Osteoblast (primary cell): ENCODE measurements at regions not wholly inside any gene's neighbourhood (a gene's known extent, or its start where the extent isn't known, plus 50 kb on each side); places are given as distances from the start of the nearest gene placed in this dataset.

Experiments used
- DNase-seq: peaks from one replicate; pipeline ENCODE4 v3.0.0; 2011; ENCODE audit warnings: low spot score, mixed read lengths; ENCODE audit not compliant: insufficient read length; ENCODE audit errors: missing footprints
- H2AFZ ChIP-seq: 2 replicates; pipeline ENCODE4 v1.6.0; 2011; ENCODE audit warnings: mild to moderate bottlenecking, low read length
- H3K27ac ChIP-seq: 2 replicates; pipeline ENCODE4 v1.5.1; 2011; ENCODE audit warnings: mild to moderate bottlenecking, low read depth, low read length, moderate library complexity
- H3K27me3 ChIP-seq: 2 replicates; pipeline ENCODE4 v1.6.0; 2012; ENCODE audit warnings: mild to moderate bottlenecking, control low read depth, inconsistent platforms, low read length, moderate library complexity; ENCODE audit not compliant: insufficient read depth
- H3K36me3 ChIP-seq: 2 replicates; pipeline ENCODE4 v1.5.1; 2011; ENCODE audit warnings: mild to moderate bottlenecking, low read length, control low read depth, moderate library complexity; ENCODE audit not compliant: insufficient read depth
- H3K4me1 ChIP-seq: 2 replicates; pipeline ENCODE4 v1.5.1; 2011; ENCODE audit warnings: mild to moderate bottlenecking, low read length, control low read depth, moderate library complexity; ENCODE audit not compliant: insufficient read depth
- H3K4me2 ChIP-seq: 2 replicates; pipeline ENCODE4 v1.6.0; 2011; ENCODE audit warnings: mild to moderate bottlenecking, low read length; ENCODE audit not compliant: insufficient read depth
- H3K4me3 ChIP-seq: fragments of 200-600 bp; sonication (generic); 3 replicates; pipeline ENCODE4 v1.5.1; 2012; ENCODE audit warnings: mild to moderate bottlenecking, low read length, inconsistent platforms; ENCODE audit not compliant: insufficient read depth
- H3K79me2 ChIP-seq: 2 replicates; pipeline ENCODE4 v1.6.0; 2012; ENCODE audit warnings: mild to moderate bottlenecking, low read length, control low read depth, inconsistent platforms; ENCODE audit not compliant: insufficient read depth
- H3K9me3 ChIP-seq: 2 replicates; pipeline ENCODE4 v1.5.1; 2011; ENCODE audit warnings: low read depth, low read length, control low read depth
- H4K20me1 ChIP-seq: 2 replicates; pipeline ENCODE4 v1.6.0; 2012; ENCODE audit warnings: mild to moderate bottlenecking, low read length, control low read depth; ENCODE audit not compliant: insufficient read depth
- TF ChIP-seq, protein P1 (sequence below): IDR thresholded peaks from 2 replicates; pipeline ENCODE4 v1.5.1; 2011; ENCODE audit warnings: mild to moderate bottlenecking, low read depth, low read length, moderate library complexity; ENCODE audit errors: extremely low read depth

DNA sequence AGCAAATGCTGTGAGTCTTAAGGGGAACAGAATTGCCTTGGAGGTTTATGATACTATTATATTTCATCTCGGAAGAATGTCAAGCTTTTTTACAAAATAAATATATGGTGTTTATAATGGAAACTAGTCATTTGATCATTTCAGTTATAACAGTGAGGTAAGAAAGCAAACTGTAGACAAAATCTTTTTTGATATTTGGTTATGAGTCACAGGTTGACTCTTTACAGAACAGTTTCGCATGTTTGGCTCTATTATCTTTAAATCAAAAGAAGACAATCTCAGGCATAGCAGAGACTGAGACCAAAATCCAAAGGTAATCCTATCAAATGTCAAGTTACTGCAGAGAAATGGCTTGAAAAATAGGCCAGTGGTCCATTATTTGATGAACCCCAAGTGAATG is 490.9 kb upstream of the MDFIC2 start:
- no peak overlapping the region for H3K4me3 ChIP-seq
- no peaks in the 10 kb centered on the region for H3K27me3 ChIP-seq
- no peak overlapping the region for H3K27ac ChIP-seq
- H3K79me2 ChIP-seq = no peaks in the 10 kb centered on the region
- peaks cover 24% of the 10 kb centered on the region for H3K4me1 ChIP-seq
- no peaks in the 10 kb centered on the region for H3K36me3 ChIP-seq
- no peaks in the 10 kb centered on the region for H3K9me3 ChIP-seq
- TF ChIP-seq, protein P1, sequence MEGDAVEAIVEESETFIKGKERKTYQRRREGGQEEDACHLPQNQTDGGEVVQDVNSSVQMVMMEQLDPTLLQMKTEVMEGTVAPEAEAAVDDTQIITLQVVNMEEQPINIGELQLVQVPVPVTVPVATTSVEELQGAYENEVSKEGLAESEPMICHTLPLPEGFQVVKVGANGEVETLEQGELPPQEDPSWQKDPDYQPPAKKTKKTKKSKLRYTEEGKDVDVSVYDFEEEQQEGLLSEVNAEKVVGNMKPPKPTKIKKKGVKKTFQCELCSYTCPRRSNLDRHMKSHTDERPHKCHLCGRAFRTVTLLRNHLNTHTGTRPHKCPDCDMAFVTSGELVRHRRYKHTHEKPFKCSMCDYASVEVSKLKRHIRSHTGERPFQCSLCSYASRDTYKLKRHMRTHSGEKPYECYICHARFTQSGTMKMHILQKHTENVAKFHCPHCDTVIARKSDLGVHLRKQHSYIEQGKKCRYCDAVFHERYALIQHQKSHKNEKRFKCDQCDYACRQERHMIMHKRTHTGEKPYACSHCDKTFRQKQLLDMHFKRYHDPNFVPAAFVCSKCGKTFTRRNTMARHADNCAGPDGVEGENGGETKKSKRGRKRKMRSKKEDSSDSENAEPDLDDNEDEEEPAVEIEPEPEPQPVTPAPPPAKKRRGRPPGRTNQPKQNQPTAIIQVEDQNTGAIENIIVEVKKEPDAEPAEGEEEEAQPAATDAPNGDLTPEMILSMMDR = no peak
- no peak overlapping the region for H3K4me2 ChIP-seq
- no peak for DNase-seq
- H4K20me1 ChIP-seq = no peaks in the 10 kb centered on the region
- H2AFZ ChIP-seq = no peak overlapping the region

- Histone ChIP-seq H3K27me3 (no peaks in the 10 kb centered on the region), H3K4me3 (no peak overlapping the region), H2AFZ (no peak overlapping the region), H3K27ac (no peak overlapping the region), H3K79me2 (no peaks in the 10 kb centered on the region), H3K4me2 (no peak overlapping the region), H3K36me3 (no peaks in the 10 kb centered on the region), H4K20me1 (no peaks in the 10 kb centered on the region), H3K9me3 (no peaks in the 10 kb centered on the region), H3K4me1 (peaks cover 20% of the 10 kb centered on the region)
- TF ChIP-seq, protein P1 = no peak
- DNase-seq = no peak
Measured at GRCh38 chr3:70800951-70801350, 488.5 kb upstream of the MDFIC2 start.

- no peaks in the 10 kb centered on the region for H3K4me1 ChIP-seq
- H4K20me1 ChIP-seq = no peaks in the 10 kb centered on the region
- no peak for DNase-seq
- H3K27me3 ChIP-seq = no peaks in the 10 kb centered on the region
- TF ChIP-seq, protein P1 = no peak
- no peak overlapping the region for H3K4me3 ChIP-seq
- H3K36me3 ChIP-seq = no peaks in the 10 kb centered on the region
- no peak overlapping the region for H3K27ac ChIP-seq
- H3K4me2 ChIP-seq = no peak overlapping the region
- H3K79me2 ChIP-seq = no peaks in the 10 kb centered on the region
- H2AFZ ChIP-seq = no peak overlapping the region
- H3K9me3 ChIP-seq = no peaks in the 10 kb centered on the region
Measured at GRCh38 chr3:70789878-70790277, 477.4 kb upstream of the MDFIC2 start.

DNA sequence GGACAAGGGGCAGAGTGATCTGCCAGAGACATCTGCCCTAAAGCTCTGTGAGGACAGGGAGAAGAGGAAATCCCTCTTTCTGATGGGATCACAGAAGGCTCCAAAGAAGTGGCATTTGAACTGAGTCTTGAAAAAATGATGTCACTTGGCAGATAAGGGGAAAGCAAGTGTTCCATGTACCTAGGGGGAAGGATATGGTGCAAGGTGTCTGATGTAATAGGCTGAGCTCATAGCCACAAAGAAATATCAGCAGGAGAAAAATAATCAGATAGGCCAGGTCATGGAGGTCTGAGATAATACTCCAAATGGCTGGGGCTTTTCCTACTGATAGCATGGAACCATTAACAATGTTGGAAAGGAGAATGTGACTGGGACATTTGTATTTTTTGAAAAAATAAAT is 468.4 kb upstream of the MDFIC2 start:
- no peaks in the 10 kb centered on the region for H3K4me1 ChIP-seq
- H3K4me2 ChIP-seq = no peak overlapping the region
- H3K9me3 ChIP-seq = no peaks in the 10 kb centered on the region
- H2AFZ ChIP-seq = no peak overlapping the region
- no peaks in the 10 kb centered on the region for H3K79me2 ChIP-seq
- no peak overlapping the region for H3K27ac ChIP-seq
- H3K4me3 ChIP-seq = no peak overlapping the region
- no peaks in the 10 kb centered on the region for H3K27me3 ChIP-seq
- H4K20me1 ChIP-seq = no peaks in the 10 kb centered on the region
- H3K36me3 ChIP-seq = no peaks in the 10 kb centered on the region
- DNase-seq = no peak
- TF ChIP-seq, protein P1 = no peak
